A549 (cell line): ENCODE measurements at regions not wholly inside any gene's neighbourhood (a gene's known extent, or its start where the extent isn't known, plus 50 kb on each side); places are given as distances from the start of the nearest gene placed in this dataset.

Experiments used
- ATAC-seq, 2 experiments: fragments of 200-7000 bp in 1 of 2; fragments of >200 bp in 1 of 2; cut with Nextera tagmentation in 1 of 2; cut with Tn5 transposase in 1 of 2; 3 replicates each; pipeline versions ENCODE4 v1.8.0 to v1.9.1; 2018 to 2020; ENCODE audit warnings: mild to moderate bottlenecking in 1 of 2, moderate library complexity in 1 of 2
- CTCF ChIA-PET: fragments of 300-600 bp; sonication (Branson Sonifier 250); formaldehyde crosslinking; extraction: SDS; loops from one replicate; lab custom pipeline; 2021; ENCODE audit warnings: antibody characterized with exemption, inconsistent platforms; lab: Yijun Ruan, JAX
- POLR2A ChIA-PET: fragments of 350-600 bp; formaldehyde crosslinking; extraction: SDS; loops from one replicate; lab custom pipeline; 2021; ENCODE audit warnings: antibody characterized with exemption, inconsistent platforms; lab: Yijun Ruan, JAX
- DNase-seq, 2 experiments: peaks; one replicate each; pipeline versions ENCODE4 v3.0.0 to v3.0.0-alpha.2; 2011 to 2016; ENCODE audit warnings: low read depth in 1 of 2, low spot score in 1 of 2
- FAIRE-seq: peaks from 2 replicates; lab custom pipeline; 2011; peaks lifted over from hg19 to GRCh38; lab: Jason Lieb, UNC
- H3K27ac ChIP-seq, 2 experiments: fragments of >200 bp; sonication (Bioruptor Twin); formaldehyde crosslinking; 3 replicates each; pipeline ENCODE4 v1.5.1; 2016 to 2017
- H3K4me1 ChIP-seq: fragments of >200 bp; sonication (Bioruptor Twin); formaldehyde crosslinking; 3 replicates; pipeline ENCODE4 v1.6.1; 2016
- H3K4me2 ChIP-seq: fragments of >200 bp; sonication (Bioruptor Twin); formaldehyde crosslinking; 3 replicates; pipeline ENCODE4 v1.6.1; 2016
- H3K4me3 ChIP-seq: fragments of >200 bp; sonication (Bioruptor Twin); formaldehyde crosslinking; 3 replicates; pipeline ENCODE4 v1.5.1; 2016
- H3K9me3 ChIP-seq: fragments of >200 bp; sonication (Bioruptor Twin); formaldehyde crosslinking; 3 replicates; pipeline ENCODE4 v1.6.1; 2016
- ATOH8 ChIP-seq: fragments of 250-450 bp; sonication (Bioruptor Pico); IDR thresholded peaks from 2 replicates; pipeline ENCODE4 v1.5.0; 2020; ENCODE audit warnings: low read depth, mild to moderate bottlenecking, moderate library complexity
- BHLHE40 ChIP-seq: IDR thresholded peaks from 2 replicates; pipeline ENCODE4 v1.6.1; 2012; ENCODE audit warnings: low read depth, low read length, inconsistent platforms
- CBX2 ChIP-seq: fragments of 200-600 bp; sonication (generic); IDR thresholded peaks from 2 replicates; pipeline ENCODE4 v1.6.1; 2016; ENCODE audit warnings: low read depth, mild to moderate bottlenecking, borderline replicate concordance
- CBX8 ChIP-seq: fragments of 200-600 bp; sonication (generic); IDR thresholded peaks from 2 replicates; pipeline ENCODE4 v1.6.1; 2016
- CHD2 ChIP-seq: fragments of 150-350 bp; IDR thresholded peaks from 2 replicates; pipeline ENCODE4 v1.6.1; 2014; ENCODE audit warnings: low read length; ENCODE audit not compliant: partially characterized antibody
- CHD4 ChIP-seq: fragments of 200-600 bp; sonication (generic); IDR thresholded peaks from 2 replicates; pipeline ENCODE4 v1.6.1; 2016; ENCODE audit warnings: antibody characterized with exemption, mild to moderate bottlenecking, borderline replicate concordance
- EHF ChIP-seq: fragments of 250-450 bp; sonication (Bioruptor Pico); IDR thresholded peaks from 2 replicates; pipeline ENCODE4 v1.5.0; 2020; ENCODE audit warnings: mild to moderate bottlenecking
- ELK1 ChIP-seq: fragments of 150-350 bp; IDR thresholded peaks from 2 replicates; pipeline ENCODE4 v1.6.1; 2014; ENCODE audit warnings: low read depth, mild to moderate bottlenecking, low read length
- GATA3 ChIP-seq: IDR thresholded peaks from 2 replicates; pipeline ENCODE4 v1.6.1; 2012; ENCODE audit warnings: borderline replicate concordance
- HDAC2 ChIP-seq: fragments of 200-600 bp; sonication (generic); IDR thresholded peaks from 2 replicates; pipeline ENCODE4 v1.6.1; 2016
- HOXA7 ChIP-seq: fragments of 250-450 bp; sonication (Bioruptor Pico); IDR thresholded peaks from 2 replicates; pipeline ENCODE4 v1.5.0; 2020; ENCODE audit warnings: mild to moderate bottlenecking, moderate library complexity
- HOXB13 ChIP-seq: fragments of 250-450 bp; sonication (Bioruptor Pico); IDR thresholded peaks from 2 replicates; pipeline ENCODE4 v1.5.0; 2020; ENCODE audit warnings: low read depth, mild to moderate bottlenecking, moderate library complexity
- JUN ChIP-seq, 2 experiments: fragments of >200 bp; sonication (Bioruptor Twin); formaldehyde crosslinking; IDR thresholded peaks; 2 replicates in 1 of 2; 3 replicates in 1 of 2; pipeline ENCODE4 v1.6.1; 2016 to 2017
- KDM1A ChIP-seq: fragments of 200-600 bp; sonication (generic); IDR thresholded peaks from 2 replicates; pipeline ENCODE4 v1.6.1; 2016; ENCODE audit warnings: low read depth, mild to moderate bottlenecking
- KDM5A ChIP-seq: fragments of 200-600 bp; sonication (generic); IDR thresholded peaks from 2 replicates; pipeline ENCODE4 v1.6.1; 2016; ENCODE audit warnings: antibody characterized with exemption, mild to moderate bottlenecking
- MAFK ChIP-seq: fragments of 450-650 bp; IDR thresholded peaks from 2 replicates; pipeline ENCODE4 v1.6.1; 2014; ENCODE audit not compliant: partially characterized antibody
- MAZ ChIP-seq: fragments of 150-350 bp; IDR thresholded peaks from 2 replicates; pipeline ENCODE4 v1.6.1; 2014; ENCODE audit warnings: antibody characterized with exemption, low read depth, low read length, borderline replicate concordance
- PHF8 ChIP-seq: fragments of 200-600 bp; sonication (generic); IDR thresholded peaks from 2 replicates; pipeline ENCODE4 v1.6.1; 2016; ENCODE audit warnings: low read depth, mild to moderate bottlenecking, antibody characterized with exemption, moderate library complexity, borderline replicate concordance
- POLR2A ChIP-seq: IDR thresholded peaks from 2 replicates; pipeline ENCODE4 v1.6.1; 2012; ENCODE audit warnings: mild to moderate bottlenecking, low read length
- REST ChIP-seq: fragments of 200-600 bp; sonication (generic); IDR thresholded peaks from 2 replicates; pipeline ENCODE4 v1.6.1; 2016; ENCODE audit warnings: antibody characterized with exemption, mild to moderate bottlenecking, moderate library complexity
- RNF2 ChIP-seq: fragments of 200-600 bp; sonication (generic); IDR thresholded peaks from 2 replicates; pipeline ENCODE4 v1.6.1; 2016; ENCODE audit warnings: low read depth, mild to moderate bottlenecking, antibody characterized with exemption, moderate library complexity, borderline replicate concordance
- TFCP2L1 ChIP-seq: fragments of 250-450 bp; sonication (Bioruptor Pico); IDR thresholded peaks from 2 replicates; pipeline ENCODE4 v1.5.0; 2021; ENCODE audit warnings: mild to moderate bottlenecking
- ZNF302 ChIP-seq: fragments of 250-450 bp; sonication (Bioruptor Pico); IDR thresholded peaks from 2 replicates; pipeline ENCODE4 v1.9.0; 2021; ENCODE audit warnings: inconsistent platforms, mild to moderate bottlenecking, moderate library complexity
- WGBS: methylation state at CpG from one replicate; pipeline ENCODE4 v1.1.6; 2017; ENCODE audit errors: missing lambda C conversion rate; 5-methylcytosine and 5-hydroxymethylcytosine counted together
- TF ChIP-seq, protein P1 (sequence below): IDR thresholded peaks from 2 replicates; pipeline ENCODE4 v1.6.1; 2012
- TF ChIP-seq, protein P2 (sequence below): fragments of 250-450 bp; sonication (Bioruptor Pico); IDR thresholded peaks from 2 replicates; pipeline ENCODE4 v1.5.0; 2021; ENCODE audit warnings: mild to moderate bottlenecking, moderate library complexity, borderline replicate concordance
- TF ChIP-seq, protein P3 (sequence below): fragments of >200 bp; sonication (Bioruptor Twin); formaldehyde crosslinking; IDR thresholded peaks from 3 replicates; pipeline ENCODE4 v1.6.1; 2016

GRCh38 chr1:4137621-4138415 is 237.7 kb upstream of the C1orf174 start:
- DNase-seq (no peak), ATAC-seq (no peak), FAIRE-seq (no peak)
- no peak overlapping the region for H3K27ac ChIP-seq
- TF ChIP-seq REST = no peak
- TF ChIP-seq ATOH8 = no peak
- no peak for TF ChIP-seq HOXB13 (CRISPR knock-in tag)
- no peak for TF ChIP-seq CBX2
- TF ChIP-seq CHD4 = no peak
- no peak for TF ChIP-seq CHD2
- TF ChIP-seq, protein P1, sequence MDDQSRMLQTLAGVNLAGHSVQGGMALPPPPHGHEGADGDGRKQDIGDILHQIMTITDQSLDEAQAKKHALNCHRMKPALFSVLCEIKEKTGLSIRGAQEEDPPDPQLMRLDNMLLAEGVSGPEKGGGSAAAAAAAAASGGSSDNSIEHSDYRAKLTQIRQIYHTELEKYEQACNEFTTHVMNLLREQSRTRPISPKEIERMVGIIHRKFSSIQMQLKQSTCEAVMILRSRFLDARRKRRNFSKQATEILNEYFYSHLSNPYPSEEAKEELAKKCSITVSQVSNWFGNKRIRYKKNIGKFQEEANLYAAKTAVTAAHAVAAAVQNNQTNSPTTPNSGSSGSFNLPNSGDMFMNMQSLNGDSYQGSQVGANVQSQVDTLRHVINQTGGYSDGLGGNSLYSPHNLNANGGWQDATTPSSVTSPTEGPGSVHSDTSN = no peak
- no peak for TF ChIP-seq MAZ
- no peak for TF ChIP-seq ZNF302 (CRISPR knock-in tag)
- TF ChIP-seq RNF2 = no peak
- TF ChIP-seq MAFK = no peak
- TF ChIP-seq TFCP2L1 = no peak
- TF ChIP-seq KDM1A = no peak
- TF ChIP-seq BHLHE40 = no peak
- no peaks in the 10 kb centered on the region; the same call in 2 of the 3 replicates for H3K9me3 ChIP-seq
- no peaks in the 10 kb centered on the region for H3K4me1 ChIP-seq
- WGBS = 11% methylated on average over 13 of the region's 14 CpGs
- H3K4me2 ChIP-seq = no peak overlapping the region
- ChIA-PET POLR2A (no interaction called here), CTCF (interaction anchor here (0.6 kb wide), 1 partner anchor 230 kb away, joined by 3 read pairs; no protein-coding TSS in a partner anchor)
- H3K4me3 ChIP-seq = no peak overlapping the region

DNA sequence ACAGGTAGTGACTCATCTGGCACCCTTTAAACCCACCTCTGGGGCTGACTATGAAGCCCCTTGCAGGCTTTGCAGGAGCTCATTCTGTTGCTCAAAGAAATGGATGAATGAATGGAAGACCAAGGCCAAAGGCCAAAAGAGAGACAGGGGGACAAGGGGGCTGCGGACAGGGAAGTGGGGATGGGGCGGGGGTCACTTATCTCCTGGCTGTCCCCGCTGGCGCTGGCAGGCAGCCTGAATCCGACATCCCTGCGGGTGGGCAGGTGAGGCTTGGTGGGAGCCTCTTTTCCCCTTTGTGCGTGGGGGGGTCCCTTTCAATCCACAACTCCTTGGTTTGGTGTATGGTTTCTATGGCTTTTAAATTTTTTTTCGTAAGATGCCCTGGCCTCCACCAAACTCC is 239.6 kb upstream of the C1orf174 start:
- POLR2A ChIA-PET = no interaction called here
- Histone ChIP-seq H3K4me2 (no peak overlapping the region), H3K4me1 (no peaks in the 10 kb centered on the region), H3K27ac (no peak overlapping the region), H3K4me3 (no peak overlapping the region), H3K9me3 (no peaks in the 10 kb centered on the region; the same call in 2 of the 3 replicates)
- WGBS = 16% methylated on average over 7 of the region's 8 CpGs
- CTCF ChIA-PET = no interaction called here
- no peak for FAIRE-seq
- DNase-seq = no peak
- no peak for ATAC-seq
- TF ChIP-seq KDM5A (no peak), ELK1 (no peak), PHF8 (no peak), GATA3 (no peak), HDAC2 (no peak), BHLHE40 (no peak), EHF (CRISPR knock-in tag) (no peak), RNF2 (no peak), KDM1A (no peak), HOXA7 (CRISPR knock-in tag) (no peak), JUN (IDR thresholded peaks at IDR 0.05) (no peak), POLR2A (no peak), CBX8 (no peak), CHD4 (no peak)
- TF ChIP-seq, protein P1 = no peak
- TF ChIP-seq, protein P2, sequence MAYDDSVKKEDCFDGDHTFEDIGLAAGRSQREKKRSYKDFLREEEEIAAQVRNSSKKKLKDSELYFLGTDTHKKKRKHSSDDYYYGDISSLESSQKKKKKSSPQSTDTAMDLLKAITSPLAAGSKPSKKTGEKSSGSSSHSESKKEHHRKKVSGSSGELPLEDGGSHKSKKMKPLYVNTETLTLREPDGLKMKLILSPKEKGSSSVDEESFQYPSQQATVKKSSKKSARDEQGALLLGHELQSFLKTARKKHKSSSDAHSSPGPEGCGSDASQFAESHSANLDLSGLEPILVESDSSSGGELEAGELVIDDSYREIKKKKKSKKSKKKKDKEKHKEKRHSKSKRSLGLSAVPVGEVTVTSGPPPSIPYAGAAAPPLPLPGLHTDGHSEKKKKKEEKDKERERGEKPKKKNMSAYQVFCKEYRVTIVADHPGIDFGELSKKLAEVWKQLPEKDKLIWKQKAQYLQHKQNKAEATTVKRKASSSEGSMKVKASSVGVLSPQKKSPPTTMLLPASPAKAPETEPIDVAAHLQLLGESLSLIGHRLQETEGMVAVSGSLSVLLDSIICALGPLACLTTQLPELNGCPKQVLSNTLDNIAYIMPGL (CRISPR knock-in tag) = no peak
- TF ChIP-seq, protein P3, sequence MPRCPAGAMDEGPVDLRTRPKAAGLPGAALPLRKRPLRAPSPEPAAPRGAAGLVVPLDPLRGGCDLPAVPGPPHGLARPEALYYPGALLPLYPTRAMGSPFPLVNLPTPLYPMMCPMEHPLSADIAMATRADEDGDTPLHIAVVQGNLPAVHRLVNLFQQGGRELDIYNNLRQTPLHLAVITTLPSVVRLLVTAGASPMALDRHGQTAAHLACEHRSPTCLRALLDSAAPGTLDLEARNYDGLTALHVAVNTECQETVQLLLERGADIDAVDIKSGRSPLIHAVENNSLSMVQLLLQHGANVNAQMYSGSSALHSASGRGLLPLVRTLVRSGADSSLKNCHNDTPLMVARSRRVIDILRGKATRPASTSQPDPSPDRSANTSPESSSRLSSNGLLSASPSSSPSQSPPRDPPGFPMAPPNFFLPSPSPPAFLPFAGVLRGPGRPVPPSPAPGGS = no peak
